ENCODE measurements at regions not wholly inside any gene's neighbourhood (a gene's known extent, or its start where the extent isn't known, plus 50 kb on each side); places are given as distances from the start of the nearest gene placed in this dataset.

DNA sequence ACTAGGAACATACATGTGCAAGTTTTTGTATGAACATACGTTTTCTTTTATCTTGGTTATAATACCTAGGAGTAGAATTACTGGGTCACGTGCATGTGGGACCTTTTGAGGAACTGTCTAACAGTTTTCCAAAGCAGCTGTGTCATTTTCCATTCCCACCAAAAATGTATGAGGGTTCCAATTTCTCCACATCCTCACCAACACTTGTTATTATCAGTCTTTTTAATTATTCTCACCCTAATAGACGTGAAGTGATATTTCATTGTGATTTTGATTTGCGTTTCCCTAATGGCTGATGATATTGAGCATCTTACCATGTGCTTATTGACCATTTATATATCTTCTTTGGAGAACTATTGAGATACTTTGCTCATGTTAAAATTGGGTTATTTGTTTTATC lies 162.1 kb downstream of the CHST1 start:
- no peak for TF ChIP-seq EZH2phosphoT487 (IDR thresholded peaks at IDR 0.05; ENCODE audit: unreplicated experiment)
- TF ChIP-seq, protein P1, sequence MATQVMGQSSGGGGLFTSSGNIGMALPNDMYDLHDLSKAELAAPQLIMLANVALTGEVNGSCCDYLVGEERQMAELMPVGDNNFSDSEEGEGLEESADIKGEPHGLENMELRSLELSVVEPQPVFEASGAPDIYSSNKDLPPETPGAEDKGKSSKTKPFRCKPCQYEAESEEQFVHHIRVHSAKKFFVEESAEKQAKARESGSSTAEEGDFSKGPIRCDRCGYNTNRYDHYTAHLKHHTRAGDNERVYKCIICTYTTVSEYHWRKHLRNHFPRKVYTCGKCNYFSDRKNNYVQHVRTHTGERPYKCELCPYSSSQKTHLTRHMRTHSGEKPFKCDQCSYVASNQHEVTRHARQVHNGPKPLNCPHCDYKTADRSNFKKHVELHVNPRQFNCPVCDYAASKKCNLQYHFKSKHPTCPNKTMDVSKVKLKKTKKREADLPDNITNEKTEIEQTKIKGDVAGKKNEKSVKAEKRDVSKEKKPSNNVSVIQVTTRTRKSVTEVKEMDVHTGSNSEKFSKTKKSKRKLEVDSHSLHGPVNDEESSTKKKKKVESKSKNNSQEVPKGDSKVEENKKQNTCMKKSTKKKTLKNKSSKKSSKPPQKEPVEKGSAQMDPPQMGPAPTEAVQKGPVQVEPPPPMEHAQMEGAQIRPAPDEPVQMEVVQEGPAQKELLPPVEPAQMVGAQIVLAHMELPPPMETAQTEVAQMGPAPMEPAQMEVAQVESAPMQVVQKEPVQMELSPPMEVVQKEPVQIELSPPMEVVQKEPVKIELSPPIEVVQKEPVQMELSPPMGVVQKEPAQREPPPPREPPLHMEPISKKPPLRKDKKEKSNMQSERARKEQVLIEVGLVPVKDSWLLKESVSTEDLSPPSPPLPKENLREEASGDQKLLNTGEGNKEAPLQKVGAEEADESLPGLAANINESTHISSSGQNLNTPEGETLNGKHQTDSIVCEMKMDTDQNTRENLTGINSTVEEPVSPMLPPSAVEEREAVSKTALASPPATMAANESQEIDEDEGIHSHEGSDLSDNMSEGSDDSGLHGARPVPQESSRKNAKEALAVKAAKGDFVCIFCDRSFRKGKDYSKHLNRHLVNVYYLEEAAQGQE (IDR thresholded peaks at IDR 0.05; ENCODE audit: unreplicated experiment) = no peak
- no peak for TF ChIP-seq POLR2AphosphoS5 (IDR thresholded peaks at IDR 0.05; ENCODE audit: low read depth)
- no peak for TF ChIP-seq ZNF114 (CRISPR knock-in tag; IDR thresholded peaks at IDR 0.05)
- no peak for TF ChIP-seq JUNB (IDR thresholded peaks at IDR 0.05; ENCODE audit: unreplicated experiment)
- TF ChIP-seq NANOG (IDR thresholded peaks at IDR 0.05; ENCODE audit: borderline replicate concordance) = no peak
- TF ChIP-seq STAT1 (IDR thresholded peaks at IDR 0.05; ENCODE audit: unreplicated experiment) = no peak
- TF ChIP-seq EZH2 (IDR thresholded peaks at IDR 0.05; ENCODE audit: low read depth, unreplicated experiment) = no peak
- TF ChIP-seq, protein P2, sequence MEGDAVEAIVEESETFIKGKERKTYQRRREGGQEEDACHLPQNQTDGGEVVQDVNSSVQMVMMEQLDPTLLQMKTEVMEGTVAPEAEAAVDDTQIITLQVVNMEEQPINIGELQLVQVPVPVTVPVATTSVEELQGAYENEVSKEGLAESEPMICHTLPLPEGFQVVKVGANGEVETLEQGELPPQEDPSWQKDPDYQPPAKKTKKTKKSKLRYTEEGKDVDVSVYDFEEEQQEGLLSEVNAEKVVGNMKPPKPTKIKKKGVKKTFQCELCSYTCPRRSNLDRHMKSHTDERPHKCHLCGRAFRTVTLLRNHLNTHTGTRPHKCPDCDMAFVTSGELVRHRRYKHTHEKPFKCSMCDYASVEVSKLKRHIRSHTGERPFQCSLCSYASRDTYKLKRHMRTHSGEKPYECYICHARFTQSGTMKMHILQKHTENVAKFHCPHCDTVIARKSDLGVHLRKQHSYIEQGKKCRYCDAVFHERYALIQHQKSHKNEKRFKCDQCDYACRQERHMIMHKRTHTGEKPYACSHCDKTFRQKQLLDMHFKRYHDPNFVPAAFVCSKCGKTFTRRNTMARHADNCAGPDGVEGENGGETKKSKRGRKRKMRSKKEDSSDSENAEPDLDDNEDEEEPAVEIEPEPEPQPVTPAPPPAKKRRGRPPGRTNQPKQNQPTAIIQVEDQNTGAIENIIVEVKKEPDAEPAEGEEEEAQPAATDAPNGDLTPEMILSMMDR (conservative IDR thresholded peaks at IDR 0.05; ENCODE audit: low read depth in 2 of 2) = no peak
- TF ChIP-seq, protein P3, sequence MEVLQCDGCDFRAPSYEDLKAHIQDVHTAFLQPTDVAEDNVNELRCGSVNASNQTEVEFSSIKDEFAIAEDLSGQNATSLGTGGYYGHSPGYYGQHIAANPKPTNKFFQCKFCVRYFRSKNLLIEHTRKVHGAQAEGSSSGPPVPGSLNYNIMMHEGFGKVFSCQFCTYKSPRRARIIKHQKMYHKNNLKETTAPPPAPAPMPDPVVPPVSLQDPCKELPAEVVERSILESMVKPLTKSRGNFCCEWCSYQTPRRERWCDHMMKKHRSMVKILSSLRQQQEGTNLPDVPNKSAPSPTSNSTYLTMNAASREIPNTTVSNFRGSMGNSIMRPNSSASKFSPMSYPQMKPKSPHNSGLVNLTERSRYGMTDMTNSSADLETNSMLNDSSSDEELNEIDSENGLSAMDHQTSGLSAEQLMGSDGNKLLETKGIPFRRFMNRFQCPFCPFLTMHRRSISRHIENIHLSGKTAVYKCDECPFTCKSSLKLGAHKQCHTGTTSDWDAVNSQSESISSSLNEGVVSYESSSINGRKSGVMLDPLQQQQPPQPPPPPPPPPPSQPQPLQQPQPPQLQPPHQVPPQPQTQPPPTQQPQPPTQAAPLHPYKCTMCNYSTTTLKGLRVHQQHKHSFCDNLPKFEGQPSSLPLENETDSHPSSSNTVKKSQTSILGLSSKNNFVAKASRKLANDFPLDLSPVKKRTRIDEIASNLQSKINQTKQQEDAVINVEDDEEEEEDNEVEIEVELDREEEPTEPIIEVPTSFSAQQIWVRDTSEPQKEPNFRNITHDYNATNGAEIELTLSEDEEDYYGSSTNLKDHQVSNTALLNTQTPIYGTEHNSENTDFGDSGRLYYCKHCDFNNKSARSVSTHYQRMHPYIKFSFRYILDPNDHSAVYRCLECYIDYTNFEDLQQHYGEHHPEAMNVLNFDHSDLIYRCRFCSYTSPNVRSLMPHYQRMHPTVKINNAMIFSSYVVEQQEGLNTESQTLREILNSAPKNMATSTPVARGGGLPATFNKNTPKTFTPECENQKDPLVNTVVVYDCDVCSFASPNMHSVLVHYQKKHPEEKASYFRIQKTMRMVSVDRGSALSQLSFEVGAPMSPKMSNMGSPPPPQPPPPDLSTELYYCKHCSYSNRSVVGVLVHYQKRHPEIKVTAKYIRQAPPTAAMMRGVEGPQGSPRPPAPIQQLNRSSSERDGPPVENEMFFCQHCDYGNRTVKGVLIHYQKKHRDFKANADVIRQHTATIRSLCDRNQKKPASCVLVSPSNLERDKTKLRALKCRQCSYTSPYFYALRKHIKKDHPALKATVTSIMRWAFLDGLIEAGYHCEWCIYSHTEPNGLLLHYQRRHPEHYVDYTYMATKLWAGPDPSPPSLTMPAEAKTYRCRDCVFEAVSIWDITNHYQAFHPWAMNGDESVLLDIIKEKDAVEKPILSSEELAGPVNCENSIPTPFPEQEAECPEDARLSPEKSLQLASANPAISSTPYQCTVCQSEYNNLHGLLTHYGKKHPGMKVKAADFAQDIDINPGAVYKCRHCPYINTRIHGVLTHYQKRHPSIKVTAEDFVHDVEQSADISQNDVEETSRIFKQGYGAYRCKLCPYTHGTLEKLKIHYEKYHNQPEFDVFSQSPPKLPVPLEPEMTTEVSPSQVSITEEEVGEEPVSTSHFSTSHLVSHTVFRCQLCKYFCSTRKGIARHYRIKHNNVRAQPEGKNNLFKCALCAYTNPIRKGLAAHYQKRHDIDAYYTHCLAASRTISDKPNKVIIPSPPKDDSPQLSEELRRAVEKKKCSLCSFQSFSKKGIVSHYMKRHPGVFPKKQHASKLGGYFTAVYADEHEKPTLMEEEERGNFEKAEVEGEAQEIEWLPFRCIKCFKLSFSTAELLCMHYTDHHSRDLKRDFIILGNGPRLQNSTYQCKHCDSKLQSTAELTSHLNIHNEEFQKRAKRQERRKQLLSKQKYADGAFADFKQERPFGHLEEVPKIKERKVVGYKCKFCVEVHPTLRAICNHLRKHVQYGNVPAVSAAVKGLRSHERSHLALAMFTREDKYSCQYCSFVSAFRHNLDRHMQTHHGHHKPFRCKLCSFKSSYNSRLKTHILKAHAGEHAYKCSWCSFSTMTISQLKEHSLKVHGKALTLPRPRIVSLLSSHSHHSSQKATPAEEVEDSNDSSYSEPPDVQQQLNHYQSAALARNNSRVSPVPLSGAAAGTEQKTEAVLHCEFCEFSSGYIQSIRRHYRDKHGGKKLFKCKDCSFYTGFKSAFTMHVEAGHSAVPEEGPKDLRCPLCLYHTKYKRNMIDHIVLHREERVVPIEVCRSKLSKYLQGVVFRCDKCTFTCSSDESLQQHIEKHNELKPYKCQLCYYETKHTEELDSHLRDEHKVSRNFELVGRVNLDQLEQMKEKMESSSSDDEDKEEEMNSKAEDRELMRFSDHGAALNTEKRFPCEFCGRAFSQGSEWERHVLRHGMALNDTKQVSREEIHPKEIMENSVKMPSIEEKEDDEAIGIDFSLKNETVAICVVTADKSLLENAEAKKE (CRISPR knock-in tag; IDR thresholded peaks at IDR 0.05) = no peak
- TF ChIP-seq ZNF331 (CRISPR knock-in tag; IDR thresholded peaks at IDR 0.05; ENCODE audit: low read depth) = no peak
- TF ChIP-seq CREB1 (CRISPR knock-in tag; IDR thresholded peaks at IDR 0.05; ENCODE audit: low read depth) = no peak
- TF ChIP-seq, protein P4, sequence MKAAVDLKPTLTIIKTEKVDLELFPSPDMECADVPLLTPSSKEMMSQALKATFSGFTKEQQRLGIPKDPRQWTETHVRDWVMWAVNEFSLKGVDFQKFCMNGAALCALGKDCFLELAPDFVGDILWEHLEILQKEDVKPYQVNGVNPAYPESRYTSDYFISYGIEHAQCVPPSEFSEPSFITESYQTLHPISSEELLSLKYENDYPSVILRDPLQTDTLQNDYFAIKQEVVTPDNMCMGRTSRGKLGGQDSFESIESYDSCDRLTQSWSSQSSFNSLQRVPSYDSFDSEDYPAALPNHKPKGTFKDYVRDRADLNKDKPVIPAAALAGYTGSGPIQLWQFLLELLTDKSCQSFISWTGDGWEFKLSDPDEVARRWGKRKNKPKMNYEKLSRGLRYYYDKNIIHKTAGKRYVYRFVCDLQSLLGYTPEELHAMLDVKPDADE (IDR thresholded peaks at IDR 0.05) = no peak
- Histone ChIP-seq H3K27me3 (ENCODE audit: insufficient read depth) (no peaks in the 10 kb centered on the region), H3K4me3 (no peak overlapping the region), H3K79me2 (replicated peaks; ENCODE audit: insufficient read depth) (no peaks in the 10 kb centered on the region), H3K4me2 (no peak overlapping the region), H2AFZ (no peak overlapping the region), H3K4me1 (ENCODE audit: insufficient read depth) (no peaks in the 10 kb centered on the region), H4K20me1 (replicated peaks; ENCODE audit: insufficient read depth) (no peaks in the 10 kb centered on the region), H3K27ac (ENCODE audit: low read depth) (no peak overlapping the region), H3K9me2 (ENCODE audit: insufficient read depth) (no peaks in the 10 kb centered on the region), H3F3A (replicated peaks; ENCODE audit: low read depth) (no peaks in the 10 kb centered on the region), H3K36me3 (ENCODE audit: insufficient read depth) (no peaks in the 10 kb centered on the region)
- H3K36me3 Mint-ChIP-seq (ENCODE audit: low read depth) = no peaks in the 10 kb centered on the region
- no peak for ATAC-seq
- H3K27me3 Mint-ChIP-seq (ENCODE audit: insufficient read depth, low read depth, poor library complexity) = no peaks in the 10 kb centered on the region
- no peak overlapping the region for H3K4me3 Mint-ChIP-seq
- H3K4me1 Mint-ChIP-seq = peaks cover 6% of the 10 kb centered on the region; the same call in 1 of the 3 replicates
- DNase-seq (ENCODE audit: low spot score) = no peak
- H3K27ac Mint-ChIP-seq = no peak overlapping the region
- H3K9me3 Mint-ChIP-seq = peaks cover 2% of the 10 kb centered on the region; the same call in 1 of the 3 replicates

All from GM23338 (cell line).